A673 (cell line): ENCODE measurements at regions not wholly inside any gene's neighbourhood (a gene's known extent, or its start where the extent isn't known, plus 50 kb on each side); places are given as distances from the start of the nearest gene placed in this dataset.

Experiments
- EZH2 ChIP-seq: fragments of 200-600 bp; sonication (generic); IDR thresholded peaks from 2 replicates; pipeline ENCODE4 v1.6.1; 2017; ENCODE audit warnings: borderline replicate concordance, low read depth, mild to moderate bottlenecking, mixed read lengths, antibody characterized with exemption, low read length; ENCODE audit not compliant: poor library complexity, severe bottlenecking
- TF ChIP-seq, protein P1 (sequence below): fragments of 300-800, 200-600 bp; sonication (generic); conservative IDR thresholded peaks from 2 replicates; pipeline ENCODE4 v1.5.1; 2017; ENCODE audit warnings: low read depth, mild to moderate bottlenecking, antibody characterized with exemption, low read length, moderate library complexity, mixed read lengths

GRCh38 chr11:64429970-64430369 lies 71.0 kb downstream of the RPS6KA4 start:
- TF ChIP-seq, protein P1, sequence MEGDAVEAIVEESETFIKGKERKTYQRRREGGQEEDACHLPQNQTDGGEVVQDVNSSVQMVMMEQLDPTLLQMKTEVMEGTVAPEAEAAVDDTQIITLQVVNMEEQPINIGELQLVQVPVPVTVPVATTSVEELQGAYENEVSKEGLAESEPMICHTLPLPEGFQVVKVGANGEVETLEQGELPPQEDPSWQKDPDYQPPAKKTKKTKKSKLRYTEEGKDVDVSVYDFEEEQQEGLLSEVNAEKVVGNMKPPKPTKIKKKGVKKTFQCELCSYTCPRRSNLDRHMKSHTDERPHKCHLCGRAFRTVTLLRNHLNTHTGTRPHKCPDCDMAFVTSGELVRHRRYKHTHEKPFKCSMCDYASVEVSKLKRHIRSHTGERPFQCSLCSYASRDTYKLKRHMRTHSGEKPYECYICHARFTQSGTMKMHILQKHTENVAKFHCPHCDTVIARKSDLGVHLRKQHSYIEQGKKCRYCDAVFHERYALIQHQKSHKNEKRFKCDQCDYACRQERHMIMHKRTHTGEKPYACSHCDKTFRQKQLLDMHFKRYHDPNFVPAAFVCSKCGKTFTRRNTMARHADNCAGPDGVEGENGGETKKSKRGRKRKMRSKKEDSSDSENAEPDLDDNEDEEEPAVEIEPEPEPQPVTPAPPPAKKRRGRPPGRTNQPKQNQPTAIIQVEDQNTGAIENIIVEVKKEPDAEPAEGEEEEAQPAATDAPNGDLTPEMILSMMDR = no peak
- no peak for TF ChIP-seq EZH2
